Activated CD8-positive, alpha-beta T cell treated with anti-CD3 and anti-CD28 coated beads, Interleukin-2, amount 10 ng/mL, durations not matched to agents 7 days and 5 days (primary cell): ENCODE measurements at regions not wholly inside any gene's neighbourhood (a gene's known extent, or its start where the extent isn't known, plus 50 kb on each side); places are given as distances from the start of the nearest gene placed in this dataset.
"Not testable (repeated sequence)": the region's sequence is repeated elsewhere in the genome, so short reads cannot be mapped to it uniquely, and the experiment has no call there.

ENCODE experiments used
- ATAC-seq: fragments of 150-1000 bp; cut with Tn5 transposase; one replicate; pipeline ENCODE4 v1.10.0; 2021; ENCODE audit warnings: moderate library complexity
- CTCF ChIA-PET: fragments of 350-600 bp; sonication (Branson Sonifier 250); formaldehyde crosslinking; loops from one replicate; lab custom pipeline; 2021; ENCODE audit warnings: antibody characterized with exemption; lab: Charles Lee
- POLR2A ChIA-PET: fragments of 350-600 bp; sonication (Branson Sonifier 250); formaldehyde crosslinking; loops from one replicate; lab custom pipeline; 2021; ENCODE audit warnings: antibody characterized with exemption; lab: Charles Lee
- DNase-seq: peaks from one replicate; pipeline ENCODE4 v3.0.0-alpha.2; 2020
- H3K27ac Mint-ChIP-seq: one replicate; pipeline ENCODE4 v1.8.0; 2021; ENCODE audit warnings: mild to moderate bottlenecking, mixed read lengths
- H3K27me3 Mint-ChIP-seq: one replicate; pipeline ENCODE4 v1.8.0; 2021; ENCODE audit warnings: low read depth, mixed read lengths
- H3K36me3 Mint-ChIP-seq: one replicate; pipeline ENCODE4 v1.8.0; 2021; ENCODE audit warnings: low read depth, mixed read lengths
- H3K4me1 Mint-ChIP-seq: one replicate; pipeline ENCODE4 v1.8.0; 2021; ENCODE audit warnings: low read depth, mixed read lengths
- H3K4me3 Mint-ChIP-seq: one replicate; pipeline ENCODE4 v1.8.0; 2021; ENCODE audit warnings: mild to moderate bottlenecking, mixed read lengths
- H3K9me3 Mint-ChIP-seq: one replicate; pipeline ENCODE4 v1.8.0; 2022; ENCODE audit warnings: mixed read lengths; ENCODE audit not compliant: insufficient read depth

DNA sequence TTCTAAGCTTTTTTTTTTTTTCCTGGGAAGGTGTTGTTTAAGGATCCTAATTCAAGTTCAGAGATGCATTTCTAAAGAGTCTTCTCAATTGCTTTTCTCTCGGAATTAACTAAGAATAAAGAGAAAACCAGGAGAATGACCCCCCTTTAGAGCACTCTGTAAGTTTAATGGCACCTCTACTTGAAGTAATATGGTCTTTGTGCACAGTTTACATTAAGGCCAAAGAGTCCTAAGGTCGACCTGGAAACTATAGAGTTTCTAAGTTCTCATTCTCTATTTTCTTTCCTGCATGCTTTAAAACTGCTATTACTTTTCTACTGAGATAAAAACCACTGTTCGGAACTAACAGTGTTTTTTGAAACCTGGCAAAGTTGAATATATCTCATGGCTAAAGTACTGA, 923.1 kb upstream of the CDH10 start:
- Mint-ChIP-seq H3K4me1 (peaks cover 3% of the 10 kb centered on the region), H3K27ac (no peak overlapping the region), H3K36me3 (no peaks in the 10 kb centered on the region), H3K9me3 (peaks cover 22% of the 10 kb centered on the region), H3K4me3 (no peak overlapping the region), H3K27me3 (no peaks in the 10 kb centered on the region)
- ChIA-PET POLR2A (no interaction called here), CTCF (no interaction called here)
- DNase-seq (no peak), ATAC-seq (no peak)

DNA sequence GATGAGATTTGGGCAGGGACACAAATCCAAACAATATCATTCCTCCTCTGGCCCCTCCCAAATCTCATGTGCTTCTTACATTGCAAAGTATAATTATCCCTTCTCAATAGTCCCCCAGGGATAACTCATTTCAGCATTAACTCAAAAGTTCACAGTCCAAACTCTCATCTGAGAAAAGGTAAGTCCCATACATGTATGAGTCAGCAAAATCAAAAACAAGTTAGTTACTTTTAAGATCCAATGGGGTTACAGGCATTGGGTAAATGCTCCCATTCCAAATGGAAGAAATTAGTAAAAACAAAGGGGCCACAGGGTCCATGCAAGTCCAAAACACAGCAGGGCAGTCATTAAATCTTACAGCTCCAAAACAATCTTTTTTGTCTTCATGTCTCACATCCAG, 917.9 kb upstream of the CDH10 start:
- POLR2A ChIA-PET, result no interaction called here
- no peaks in the 10 kb centered on the region for H3K27me3 Mint-ChIP-seq

DNA sequence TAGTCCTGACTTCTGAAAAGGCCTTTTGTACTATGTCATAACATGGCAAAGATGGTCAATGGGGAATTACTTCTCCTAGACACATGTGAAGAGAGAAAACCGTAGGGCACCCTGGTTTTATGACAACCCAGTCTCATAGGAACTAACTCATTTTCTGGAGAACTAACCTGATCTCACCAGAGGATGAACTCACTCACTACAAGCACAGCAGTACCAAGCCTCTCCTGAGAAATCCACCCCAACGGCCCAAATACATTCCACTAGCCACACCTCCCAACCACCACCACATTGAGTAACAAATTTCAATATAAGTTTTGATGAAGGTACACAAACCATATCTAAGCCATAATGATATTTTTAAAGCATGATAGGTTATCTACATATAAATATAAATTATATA, 909.3 kb upstream of the CDH10 start:
- Mint-ChIP-seq H3K9me3 (peaks cover 10% of the 10 kb centered on the region), H3K27me3 (no peaks in the 10 kb centered on the region), H3K36me3 (no peaks in the 10 kb centered on the region), H3K4me1 (no peaks in the 10 kb centered on the region), H3K27ac (no peak overlapping the region), H3K4me3 (no peak overlapping the region)
- ChIA-PET CTCF (no interaction called here), POLR2A (no interaction called here)
- DNase-seq, result no peak
- no peak for ATAC-seq

More for the DNA sequence above, 917.9 kb upstream of the CDH10 start:
- Mint-ChIP-seq H3K36me3 (no peaks in the 10 kb centered on the region), H3K4me3 (no peak overlapping the region), H3K4me1 (no peaks in the 10 kb centered on the region), H3K9me3 (peaks cover 26% of the 10 kb centered on the region), H3K27ac (no peak overlapping the region)
- CTCF ChIA-PET, result no interaction called here
- ATAC-seq (no peak), DNase-seq (no peak)

GRCh38 chr5:25552871-25553481, 908.2 kb upstream of the CDH10 start:
- CTCF ChIA-PET, result no interaction called here
- Mint-ChIP-seq H3K4me3 (no peak overlapping the region), H3K27me3 (no peaks in the 10 kb centered on the region), H3K4me1 (no peaks in the 10 kb centered on the region), H3K27ac (no peak overlapping the region), H3K36me3 (no peaks in the 10 kb centered on the region), H3K9me3 (peaks cover 5% of the 10 kb centered on the region)
- no peak for ATAC-seq
- POLR2A ChIA-PET, result no interaction called here
- DNase-seq, result no peak

DNA sequence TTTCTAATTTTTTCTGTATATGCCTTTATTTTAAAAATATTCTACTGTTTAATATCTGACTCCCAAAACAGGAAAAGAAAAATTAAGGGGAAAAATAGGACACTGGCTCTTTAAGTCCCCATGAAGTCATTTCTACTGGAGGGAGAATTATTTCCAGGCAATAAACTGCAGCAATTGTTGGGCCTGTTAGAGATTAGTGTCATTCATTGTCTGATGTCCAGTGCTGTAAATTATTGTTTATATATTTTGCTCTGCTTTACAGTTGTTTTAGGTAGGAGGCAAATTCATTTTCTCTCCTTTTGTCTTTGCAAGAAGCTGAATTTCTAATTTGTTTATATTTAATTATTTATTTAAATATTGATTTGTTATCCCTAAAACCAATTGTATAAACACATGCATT, 906.0 kb upstream of the CDH10 start:
- no peaks in the 10 kb centered on the region for H3K4me1 Mint-ChIP-seq
- H3K36me3 Mint-ChIP-seq, result no peaks in the 10 kb centered on the region
- ChIA-PET POLR2A (no interaction called here), CTCF (no interaction called here)
- peaks cover 5% of the 10 kb centered on the region for H3K9me3 Mint-ChIP-seq
- ATAC-seq, result no peak
- no peaks in the 10 kb centered on the region for H3K27me3 Mint-ChIP-seq
- no peak overlapping the region for H3K27ac Mint-ChIP-seq
- no peak for DNase-seq
- no peak overlapping the region for H3K4me3 Mint-ChIP-seq

GRCh38 chr5:25544652-25545249, 900.0 kb upstream of the CDH10 start:
- H3K4me1 Mint-ChIP-seq, result no peaks in the 10 kb centered on the region
- ChIA-PET POLR2A (no interaction called here), CTCF (no interaction called here)
- no peak overlapping the region for H3K27ac Mint-ChIP-seq
- DNase-seq (no peak), ATAC-seq (no peak)
- peaks cover 18% of the 10 kb centered on the region for H3K9me3 Mint-ChIP-seq
- no peaks in the 10 kb centered on the region for H3K36me3 Mint-ChIP-seq
- H3K27me3 Mint-ChIP-seq, result no peaks in the 10 kb centered on the region
- no peak overlapping the region for H3K4me3 Mint-ChIP-seq

GRCh38 chr5:25540628-25541027, 895.9 kb upstream of the CDH10 start:
- H3K27ac Mint-ChIP-seq, result no peak overlapping the region
- no peak overlapping the region for H3K4me3 Mint-ChIP-seq
- no peaks in the 10 kb centered on the region for H3K4me1 Mint-ChIP-seq
- ATAC-seq (no peak), DNase-seq (no peak)
- POLR2A ChIA-PET, result no interaction called here
- peaks cover 21% of the 10 kb centered on the region for H3K9me3 Mint-ChIP-seq
- H3K27me3 Mint-ChIP-seq, result no peaks in the 10 kb centered on the region
- H3K36me3 Mint-ChIP-seq, result no peaks in the 10 kb centered on the region
- CTCF ChIA-PET, result no interaction called here

- POLR2A ChIA-PET, result no interaction called here
- ATAC-seq (no peak), DNase-seq (no peak)
These were observed 894.8 kb upstream of the CDH10 start for GRCh38 chr5:25539536-25539935.

DNA sequence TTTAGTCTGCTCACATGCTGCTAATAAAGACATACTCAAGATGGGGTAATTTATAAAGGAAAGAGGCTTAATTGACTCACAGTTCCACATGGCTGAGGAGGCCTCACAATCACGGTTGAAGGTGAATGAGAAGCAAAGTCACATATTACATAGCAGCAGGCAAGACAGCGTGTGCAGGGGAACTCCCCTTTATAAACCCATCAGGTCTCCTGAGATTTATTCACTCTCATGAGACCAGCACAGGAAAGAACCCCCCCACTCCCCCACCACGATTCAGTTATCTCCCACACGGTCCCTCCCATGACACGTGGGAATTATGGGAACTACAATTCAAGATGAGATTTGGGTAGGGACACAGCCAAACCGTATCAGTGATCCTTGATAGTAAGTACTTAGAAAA, 891.7 kb upstream of the CDH10 start:
- POLR2A ChIA-PET, H3K27ac Mint-ChIP-seq, H3K4me3 Mint-ChIP-seq, ATAC-seq, CTCF ChIA-PET, H3K4me1 Mint-ChIP-seq, H3K36me3 Mint-ChIP-seq, H3K9me3 Mint-ChIP-seq, H3K27me3 Mint-ChIP-seq, DNase-seq: not testable (repeated sequence)

More at GRCh38 chr5:25539536-25539935, 894.8 kb upstream of the CDH10 start:
- Mint-ChIP-seq H3K9me3 (peaks cover 19% of the 10 kb centered on the region), H3K27ac (no peak overlapping the region), H3K36me3 (no peaks in the 10 kb centered on the region), H3K4me3 (no peak overlapping the region), H3K4me1 (no peaks in the 10 kb centered on the region), H3K27me3 (no peaks in the 10 kb centered on the region)
- CTCF ChIA-PET, result no interaction called here

GRCh38 chr5:25516141-25516540, 871.4 kb upstream of the CDH10 start:
- CTCF ChIA-PET, result no interaction called here
- DNase-seq (no peak), ATAC-seq (no peak)
- Mint-ChIP-seq H3K36me3 (no peaks in the 10 kb centered on the region), H3K9me3 (peaks cover 20% of the 10 kb centered on the region), H3K27ac (no peak overlapping the region), H3K4me3 (no peak overlapping the region), H3K27me3 (no peaks in the 10 kb centered on the region), H3K4me1 (no peaks in the 10 kb centered on the region)
- POLR2A ChIA-PET, result no interaction called here

GRCh38 chr5:25515525-25515924, 870.7 kb upstream of the CDH10 start:
- ATAC-seq (no peak), DNase-seq (no peak)
- H3K36me3 Mint-ChIP-seq, result no peaks in the 10 kb centered on the region
- POLR2A ChIA-PET, result no interaction called here
- H3K4me3 Mint-ChIP-seq, result no peak overlapping the region
- no peaks in the 10 kb centered on the region for H3K27me3 Mint-ChIP-seq
- peaks cover 15% of the 10 kb centered on the region for H3K9me3 Mint-ChIP-seq
- no peaks in the 10 kb centered on the region for H3K4me1 Mint-ChIP-seq
- no peak overlapping the region for H3K27ac Mint-ChIP-seq
- CTCF ChIA-PET, result no interaction called here

DNA sequence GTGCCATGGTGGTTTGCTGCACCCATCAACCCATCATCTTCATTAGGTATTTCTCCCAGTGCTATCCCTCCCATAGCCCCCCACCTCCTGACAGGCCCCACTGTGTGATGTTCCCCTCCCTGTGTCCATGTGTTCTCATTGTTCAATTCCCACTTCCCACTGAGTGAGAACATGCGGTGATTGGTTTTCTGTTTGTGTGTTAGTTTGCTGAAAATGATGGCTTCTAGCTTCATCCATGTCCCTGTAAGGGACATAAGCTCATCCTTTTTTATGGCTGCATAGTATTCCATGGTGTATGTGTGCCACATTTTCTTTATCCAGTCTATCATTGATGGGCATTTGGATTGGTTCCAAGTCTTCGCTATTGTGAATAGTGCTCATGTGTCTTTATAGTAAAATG, 865.9 kb upstream of the CDH10 start:
- peaks cover 16% of the 10 kb centered on the region for H3K9me3 Mint-ChIP-seq
- not testable (repeated sequence) for H3K36me3 Mint-ChIP-seq, H3K4me3 Mint-ChIP-seq

DNA sequence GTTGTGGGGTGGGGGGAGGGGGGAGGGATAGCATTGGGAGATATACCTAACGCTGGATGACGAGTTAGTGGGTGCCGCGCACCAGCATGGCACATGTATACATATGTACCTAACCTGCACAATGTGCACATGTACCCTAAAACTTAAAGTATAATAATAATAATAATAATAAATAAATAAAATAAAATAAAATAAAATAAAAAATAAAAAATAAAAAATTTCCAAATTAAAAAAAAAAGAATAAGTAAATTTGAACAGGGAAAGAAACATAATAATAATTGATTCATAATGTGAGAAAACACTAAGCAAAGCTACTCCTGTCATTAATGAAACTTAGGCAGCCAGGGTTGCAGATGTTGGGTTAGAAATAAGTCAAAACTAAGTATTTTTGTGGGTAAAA, 863.2 kb upstream of the CDH10 start:
- H3K4me1 Mint-ChIP-seq, POLR2A ChIA-PET, H3K27me3 Mint-ChIP-seq, H3K27ac Mint-ChIP-seq, ATAC-seq, DNase-seq, CTCF ChIA-PET, H3K36me3 Mint-ChIP-seq, H3K4me3 Mint-ChIP-seq: not testable (repeated sequence)
- H3K9me3 Mint-ChIP-seq, result peaks cover 26% of the 10 kb centered on the region

More for the DNA sequence above, 865.9 kb upstream of the CDH10 start:
- H3K4me1 Mint-ChIP-seq, DNase-seq, CTCF ChIA-PET, ATAC-seq, H3K27ac Mint-ChIP-seq, POLR2A ChIA-PET, H3K27me3 Mint-ChIP-seq: not testable (repeated sequence)
